Nephron (organoid): ENCODE measurements at regions not wholly inside any gene's neighbourhood (a gene's known extent, or its start where the extent isn't known, plus 50 kb on each side); places are given as distances from the start of the nearest gene placed in this dataset.
A peak's percentile ranks its signal among the peaks of the same experiment; 100 is the strongest.

Experiments used
- H3K27ac Mint-ChIP-seq, 3 experiments: 2 replicates each; pipeline ENCODE4 v1.8.0; 2020; ENCODE audit warnings: mixed read lengths in 3 of 3, mild to moderate bottlenecking in 2 of 3, moderate library complexity in 1 of 3
- H3K27me3 Mint-ChIP-seq: 2 replicates; pipeline ENCODE4 v1.8.0; 2021; ENCODE audit warnings: low read depth, mild to moderate bottlenecking, moderate library complexity, mixed read lengths
- H3K36me3 Mint-ChIP-seq: 2 replicates; pipeline ENCODE4 v1.8.0; 2020; ENCODE audit warnings: low read depth, mixed read lengths
- H3K4me1 Mint-ChIP-seq: 2 replicates; pipeline ENCODE4 v1.8.0; 2020; ENCODE audit warnings: mixed read lengths
- H3K4me3 Mint-ChIP-seq, 3 experiments: 2 replicates each; pipeline ENCODE4 v1.8.0; 2020; ENCODE audit warnings: mild to moderate bottlenecking in 3 of 3, mixed read lengths in 3 of 3, moderate library complexity in 2 of 3
- H3K9me3 Mint-ChIP-seq: 2 replicates; pipeline ENCODE4 v1.8.0; 2020; ENCODE audit warnings: mixed read lengths
- CTCF ChIP-seq, 3 experiments: fragments of 200-600 bp; sonication (generic); IDR thresholded peaks; one replicate each; pipeline ENCODE4 v1.5.0; 2021; ENCODE audit warnings: antibody characterized with exemption in 3 of 3; ENCODE audit not compliant: unreplicated experiment in 3 of 3

- Mint-ChIP-seq H3K4me3 (no peak overlapping the region), H3K36me3 (peaks cover 3% of the 10 kb centered on the region), H3K27ac (no peak overlapping the region), H3K4me1 (no peaks in the 10 kb centered on the region), H3K9me3 (peaks cover 22% of the 10 kb centered on the region), H3K27me3 (no peaks in the 10 kb centered on the region)
- peak in 1 of 3 experiments; percentile 14 for TF ChIP-seq CTCF (IDR thresholded peaks at IDR 0.05; ENCODE audit: unreplicated experiment in 3 of 3)
Measured at GRCh38 chr11:60625262-60625661, 74.2 kb upstream of the MS4A8 start.

- Mint-ChIP-seq H3K27me3 (peaks cover 6% of the 10 kb centered on the region), H3K36me3 (no peaks in the 10 kb centered on the region), H3K9me3 (peaks cover 9% of the 10 kb centered on the region), H3K4me1 (no peaks in the 10 kb centered on the region), H3K4me3 (no peak overlapping the region), H3K27ac (no peak overlapping the region)
- TF ChIP-seq CTCF (IDR thresholded peaks at IDR 0.05; ENCODE audit: unreplicated experiment in 3 of 3) = no peak
Measured at GRCh38 chr11:60629399-60629798, 70.0 kb upstream of the MS4A8 start.

GRCh38 chr11:60631944-60632343 lies 67.5 kb upstream of the MS4A8 start:
- H3K9me3 Mint-ChIP-seq = peaks cover 10% of the 10 kb centered on the region
- no peak for TF ChIP-seq CTCF (IDR thresholded peaks at IDR 0.05; ENCODE audit: unreplicated experiment in 3 of 3)
- H3K27ac Mint-ChIP-seq = no peak overlapping the region
- peaks cover 6% of the 10 kb centered on the region for H3K27me3 Mint-ChIP-seq
- H3K4me3 Mint-ChIP-seq = no peak overlapping the region
- H3K36me3 Mint-ChIP-seq = no peaks in the 10 kb centered on the region
- H3K4me1 Mint-ChIP-seq = no peaks in the 10 kb centered on the region

- H3K4me3 Mint-ChIP-seq = no peak overlapping the region
- peaks cover 14% of the 10 kb centered on the region for H3K9me3 Mint-ChIP-seq
- no peaks in the 10 kb centered on the region for H3K4me1 Mint-ChIP-seq
- TF ChIP-seq CTCF (IDR thresholded peaks at IDR 0.05; ENCODE audit: unreplicated experiment in 3 of 3) = no peak
- no peaks in the 10 kb centered on the region for H3K36me3 Mint-ChIP-seq
- H3K27ac Mint-ChIP-seq = no peak overlapping the region
- peaks cover 12% of the 10 kb centered on the region for H3K27me3 Mint-ChIP-seq
Measured at GRCh38 chr11:60633645-60634044, 65.8 kb upstream of the MS4A8 start.

- H3K27ac Mint-ChIP-seq = no peak overlapping the region
- H3K4me1 Mint-ChIP-seq = no peaks in the 10 kb centered on the region
- H3K36me3 Mint-ChIP-seq = no peaks in the 10 kb centered on the region
- peaks cover 14% of the 10 kb centered on the region for H3K9me3 Mint-ChIP-seq
- peak in 2 of 3 experiments; percentile 14 to 27 for TF ChIP-seq CTCF (IDR thresholded peaks at IDR 0.05; ENCODE audit: unreplicated experiment in 3 of 3)
- H3K27me3 Mint-ChIP-seq = peaks cover 12% of the 10 kb centered on the region
- no peak overlapping the region for H3K4me3 Mint-ChIP-seq
Measured at GRCh38 chr11:60634126-60634525, 65.3 kb upstream of the MS4A8 start.

- Mint-ChIP-seq H3K36me3 (no peaks in the 10 kb centered on the region), H3K4me1 (no peaks in the 10 kb centered on the region), H3K27ac (no peak overlapping the region), H3K4me3 (no peak overlapping the region), H3K27me3 (peaks cover 7% of the 10 kb centered on the region), H3K9me3 (peaks cover 11% of the 10 kb centered on the region)
- no peak for TF ChIP-seq CTCF (IDR thresholded peaks at IDR 0.05; ENCODE audit: unreplicated experiment in 3 of 3)
Measured at GRCh38 chr11:60641940-60642339, 57.5 kb upstream of the MS4A8 start.
